Left lobe of liver (tissue), 2 donors: ENCODE measurements at regions not wholly inside any gene's neighbourhood (a gene's known extent, or its start where the extent isn't known, plus 50 kb on each side); places are given as distances from the start of the nearest gene placed in this dataset.

Source experiments
- ATAC-seq: fragments of 200-7000 bp; cut with Tn5 transposase; one replicate; pipeline ENCODE4 v1.9.1; 2020; ENCODE audit warnings: mild to moderate bottlenecking, moderate library complexity
- DNase-seq: peaks from one replicate; pipeline ENCODE4 v3.0.0-alpha.2; 2020; ENCODE audit warnings: low spot score
- donor health status: DM: no; HTN: no; CAD: no; lungs with moderate emphysema.
- donor health status: DM: no; HTN: yes; CAD: no.

- no peak for DNase-seq
- no peak for ATAC-seq
These were observed 67.6 kb upstream of the FOXF1 start for GRCh38 chr16:86442703-86443102.

- DNase-seq: no peak
- ATAC-seq: no peak
These were observed 66.7 kb upstream of the FOXF1 start for GRCh38 chr16:86443508-86444147.

GRCh38 chr16:86444261-86444660, 66.1 kb upstream of the FOXF1 start:
- no peak for ATAC-seq
- DNase-seq: no peak

- DNase-seq: no peak
- no peak for ATAC-seq
These were observed 65.7 kb upstream of the FOXF1 start for GRCh38 chr16:86444661-86445060.

- DNase-seq: no peak
- ATAC-seq: no peak
These were observed 64.0 kb upstream of the FOXF1 start for GRCh38 chr16:86446279-86446678.

GRCh38 chr16:86447228-86447627, 63.1 kb upstream of the FOXF1 start:
- no peak for DNase-seq
- ATAC-seq: no peak

- ATAC-seq (no peak), DNase-seq (no peak)
These were observed 61.9 kb upstream of the FOXF1 start for GRCh38 chr16:86448306-86448890.

- no peak for ATAC-seq
- no peak for DNase-seq
These were observed 60.8 kb upstream of the FOXF1 start for GRCh38 chr16:86449446-86450095.

GRCh38 chr16:86450691-86451090, 59.6 kb upstream of the FOXF1 start:
- DNase-seq (no peak), ATAC-seq (no peak)

GRCh38 chr16:86452451-86452850, 57.9 kb upstream of the FOXF1 start:
- no peak for DNase-seq
- ATAC-seq: no peak

GRCh38 chr16:86455116-86455515, 55.2 kb upstream of the FOXF1 start:
- ATAC-seq: no peak

GRCh38 chr16:86455640-86456039, 54.7 kb upstream of the FOXF1 start:
- ATAC-seq (no peak), DNase-seq (no peak)

More at GRCh38 chr16:86455116-86455515, 55.2 kb upstream of the FOXF1 start:
- no peak for DNase-seq

- no peak for DNase-seq
- ATAC-seq: no peak
These were observed 52.7 kb upstream of the FOXF1 start for GRCh38 chr16:86457501-86458148.

- DNase-seq (no peak), ATAC-seq (peak; percentile 41)
These were observed 52.1 kb upstream of the FOXF1 start for GRCh38 chr16:86458149-86458777.

- no peak for ATAC-seq
- DNase-seq: no peak
These were observed 51.1 kb upstream of the FOXF1 start for GRCh38 chr16:86459266-86459665.
